ENCODE measurements at regions not wholly inside any gene's neighbourhood (a gene's known extent, or its start where the extent isn't known, plus 50 kb on each side); places are given as distances from the start of the nearest gene placed in this dataset.
"Not testable (repeated sequence)": the region's sequence is repeated elsewhere in the genome, so short reads cannot be mapped to it uniquely, and the experiment has no call there.

- Histone ChIP-seq H4K91ac (ENCODE audit: low read depth, low read length) (no peak overlapping the region), H2BK5ac (ENCODE audit: low read depth, low read length, poor library complexity) (no peak overlapping the region), H2BK12ac (ENCODE audit: low read length) (no peak overlapping the region), H3K27ac (ENCODE audit: low read depth, low read length) (no peak overlapping the region), H3K27me3 (ENCODE audit: insufficient read depth, low read length) (no peaks in the 10 kb centered on the region), H3K23ac (ENCODE audit: low read length) (no peak overlapping the region), H3K14ac (ENCODE audit: low read length) (no peak overlapping the region), H2AFZ (ENCODE audit: insufficient read depth, low read length, poor library complexity) (no peak overlapping the region), H3K4me2 (ENCODE audit: low read length) (no peak overlapping the region), H4K8ac (ENCODE audit: low read depth, low read length) (no peak overlapping the region), H3K9ac (ENCODE audit: low read length) (no peak overlapping the region), H2BK120ac (ENCODE audit: insufficient read depth, low read length, poor library complexity) (no peak overlapping the region), H3K4me3 (ENCODE audit: low read depth, low read length) (no peak overlapping the region), H3K4ac (ENCODE audit: low read depth, low read length) (no peak overlapping the region), H3K9me3 (ENCODE audit: insufficient read depth, low read depth, low read length) (no peaks in the 10 kb centered on the region), H3K79me2 (ENCODE audit: control insufficient read depth, insufficient read depth, low read length, poor library complexity) (no peaks in the 10 kb centered on the region), H3K79me1 (ENCODE audit: low read length) (no peaks in the 10 kb centered on the region), H3K18ac (ENCODE audit: low read length) (no peak overlapping the region), H4K12ac (ENCODE audit: low read depth, low read length) (no peak overlapping the region), H3K36me3 (ENCODE audit: control insufficient read depth in 1 of 2, insufficient read depth in 2 of 2, low read length in 2 of 2) (no peaks in the 10 kb centered on the region), H3K4me1 (ENCODE audit: control insufficient read depth in 1 of 2, insufficient read depth in 2 of 2, low read length in 2 of 2) (no peaks in the 10 kb centered on the region), H2AK5ac (ENCODE audit: low read length) (no peak overlapping the region)
- WGBS (ENCODE audit: extremely low coverage, insufficient coverage, insufficient read length), result no CpG with 5 or more reads among the region's 1 CpG
- DNase-seq, result no peak
Measured at GRCh38 chr11:29153078-29153477, 863.8 kb downstream of the KCNA4 start.

DNA sequence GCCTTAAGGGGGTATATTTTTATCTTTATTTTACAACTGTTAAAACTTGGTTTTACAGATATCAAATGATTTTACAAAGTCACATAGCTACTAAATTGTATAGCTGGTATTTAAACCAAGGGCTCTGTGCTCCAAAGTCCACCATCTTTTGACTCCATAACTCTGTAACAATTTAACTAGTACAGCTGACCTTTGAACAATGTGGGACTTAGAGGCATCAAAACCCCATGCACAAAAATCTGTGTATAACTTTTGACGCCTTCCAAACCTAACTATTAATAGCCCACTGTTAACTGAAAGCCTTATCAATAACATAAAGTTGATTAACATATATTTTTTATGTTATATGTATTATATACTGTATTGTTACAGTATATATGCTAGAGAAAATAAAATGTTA, 874.3 kb downstream of the KCNA4 start:
- not testable (repeated sequence) for H3K4me3 ChIP-seq (ENCODE audit: low read depth, low read length); H4K8ac ChIP-seq (ENCODE audit: low read depth, low read length); H2AFZ ChIP-seq (ENCODE audit: insufficient read depth, low read length, poor library complexity); H4K91ac ChIP-seq (ENCODE audit: low read depth, low read length); H3K79me1 ChIP-seq (ENCODE audit: low read length); H2BK5ac ChIP-seq (ENCODE audit: low read depth, low read length, poor library complexity); H4K12ac ChIP-seq (ENCODE audit: low read depth, low read length); H2BK120ac ChIP-seq (ENCODE audit: insufficient read depth, low read length, poor library complexity); H3K4me2 ChIP-seq (ENCODE audit: low read length); H3K79me2 ChIP-seq (ENCODE audit: control insufficient read depth, insufficient read depth, low read length, poor library complexity); H3K14ac ChIP-seq (ENCODE audit: low read length); H3K18ac ChIP-seq (ENCODE audit: low read length); H3K4me1 ChIP-seq (ENCODE audit: control insufficient read depth in 1 of 2, insufficient read depth in 2 of 2, low read length in 2 of 2); H3K36me3 ChIP-seq (ENCODE audit: control insufficient read depth in 1 of 2, insufficient read depth in 2 of 2, low read length in 2 of 2); DNase-seq; H3K27me3 ChIP-seq (ENCODE audit: insufficient read depth, low read length); H3K9me3 ChIP-seq (ENCODE audit: insufficient read depth, low read depth, low read length); H3K9ac ChIP-seq (ENCODE audit: low read length); H3K23ac ChIP-seq (ENCODE audit: low read length); H2BK12ac ChIP-seq (ENCODE audit: low read length); H3K4ac ChIP-seq (ENCODE audit: low read depth, low read length); H2AK5ac ChIP-seq (ENCODE audit: low read length); H3K27ac ChIP-seq (ENCODE audit: low read depth, low read length)
- no CpG with 5 or more reads among the region's 1 CpG for WGBS (ENCODE audit: extremely low coverage, insufficient coverage, insufficient read length)

DNA sequence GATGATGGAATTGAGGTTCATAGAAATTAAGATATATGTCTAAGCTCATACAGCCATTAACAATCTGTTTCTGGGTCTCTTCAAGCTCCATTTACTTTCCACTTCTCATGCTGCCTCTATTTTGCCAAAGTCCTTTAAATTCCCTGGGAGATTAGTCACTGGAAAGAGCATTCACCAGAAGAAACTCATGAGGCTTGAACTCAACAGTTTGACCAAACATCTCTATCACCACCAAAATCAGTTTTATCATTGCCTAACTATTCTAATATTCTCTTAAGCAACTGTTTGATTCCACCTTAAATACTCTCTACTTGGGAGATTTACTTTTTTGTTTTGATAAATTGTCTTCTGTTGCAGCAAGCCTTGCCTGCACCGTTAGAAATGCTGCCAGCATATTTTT, 881.3 kb downstream of the KCNA4 start:
- no peak overlapping the region for H3K14ac ChIP-seq (ENCODE audit: low read length)
- H3K36me3 ChIP-seq (ENCODE audit: control insufficient read depth in 1 of 2, insufficient read depth in 2 of 2, low read length in 2 of 2), result no peaks in the 10 kb centered on the region
- H2BK120ac ChIP-seq (ENCODE audit: insufficient read depth, low read length, poor library complexity), result no peak overlapping the region
- no peaks in the 10 kb centered on the region for H3K9me3 ChIP-seq (ENCODE audit: insufficient read depth, low read depth, low read length)
- no peaks in the 10 kb centered on the region for H3K79me1 ChIP-seq (ENCODE audit: low read length)
- H3K9ac ChIP-seq (ENCODE audit: low read length), result no peak overlapping the region
- H2AK5ac ChIP-seq (ENCODE audit: low read length), result no peak overlapping the region
- H3K23ac ChIP-seq (ENCODE audit: low read length), result no peak overlapping the region
- no peaks in the 10 kb centered on the region for H3K79me2 ChIP-seq (ENCODE audit: control insufficient read depth, insufficient read depth, low read length, poor library complexity)
- H3K4ac ChIP-seq (ENCODE audit: low read depth, low read length), result no peak overlapping the region
- DNase-seq, result no peak
- H4K91ac ChIP-seq (ENCODE audit: low read depth, low read length), result no peak overlapping the region
- no peak overlapping the region for H2AFZ ChIP-seq (ENCODE audit: insufficient read depth, low read length, poor library complexity)
- H2BK12ac ChIP-seq (ENCODE audit: low read length), result no peak overlapping the region
- no peak overlapping the region for H2BK5ac ChIP-seq (ENCODE audit: low read depth, low read length, poor library complexity)
- no peak overlapping the region for H3K4me3 ChIP-seq (ENCODE audit: low read depth, low read length)
- WGBS (ENCODE audit: extremely low coverage, insufficient coverage, insufficient read length), result no CpG with 5 or more reads among the region's 1 CpG
- no peaks in the 10 kb centered on the region for H3K27me3 ChIP-seq (ENCODE audit: insufficient read depth, low read length)
- H3K4me1 ChIP-seq (ENCODE audit: control insufficient read depth in 1 of 2, insufficient read depth in 2 of 2, low read length in 2 of 2), result no peaks in the 10 kb centered on the region
- no peak overlapping the region for H3K4me2 ChIP-seq (ENCODE audit: low read length)
- H3K27ac ChIP-seq (ENCODE audit: low read depth, low read length), result no peak overlapping the region
- H4K12ac ChIP-seq (ENCODE audit: low read depth, low read length), result no peak overlapping the region
- no peak overlapping the region for H3K18ac ChIP-seq (ENCODE audit: low read length)
- no peak overlapping the region for H4K8ac ChIP-seq (ENCODE audit: low read depth, low read length)

DNA sequence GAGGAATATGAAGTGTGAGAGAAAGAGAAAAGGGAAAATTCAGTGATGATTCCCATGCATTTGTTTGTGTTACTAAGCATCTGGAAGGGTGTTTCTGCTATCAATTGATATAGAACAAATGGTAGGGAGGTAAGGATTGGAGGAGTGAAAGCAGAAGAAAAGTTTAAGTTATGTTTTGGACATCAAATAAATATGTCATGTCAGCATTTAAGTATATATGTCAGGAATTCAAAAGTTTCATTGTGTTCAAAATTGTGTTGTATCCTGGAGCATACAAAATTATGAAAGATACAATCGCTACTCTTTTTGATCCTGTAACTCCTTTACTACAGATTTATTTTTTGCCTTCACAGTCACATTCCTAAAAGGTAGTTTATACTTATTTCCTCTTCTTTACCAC, 885.8 kb downstream of the KCNA4 start:
- Histone ChIP-seq H3K4me1 (ENCODE audit: control insufficient read depth in 1 of 2, insufficient read depth in 2 of 2, low read length in 2 of 2) (no peaks in the 10 kb centered on the region), H2BK12ac (ENCODE audit: low read length) (no peak overlapping the region), H4K91ac (ENCODE audit: low read depth, low read length) (no peak overlapping the region), H3K79me2 (ENCODE audit: control insufficient read depth, insufficient read depth, low read length, poor library complexity) (no peaks in the 10 kb centered on the region), H2AFZ (ENCODE audit: insufficient read depth, low read length, poor library complexity) (no peak overlapping the region), H3K23ac (ENCODE audit: low read length) (no peak overlapping the region), H3K4me3 (ENCODE audit: low read depth, low read length) (no peak overlapping the region), H2BK120ac (ENCODE audit: insufficient read depth, low read length, poor library complexity) (no peak overlapping the region), H3K27ac (ENCODE audit: low read depth, low read length) (no peak overlapping the region), H3K4me2 (ENCODE audit: low read length) (no peak overlapping the region), H3K4ac (ENCODE audit: low read depth, low read length) (no peak overlapping the region), H4K8ac (ENCODE audit: low read depth, low read length) (no peak overlapping the region), H4K12ac (ENCODE audit: low read depth, low read length) (no peak overlapping the region), H3K18ac (ENCODE audit: low read length) (no peak overlapping the region), H3K9me3 (ENCODE audit: insufficient read depth, low read depth, low read length) (no peaks in the 10 kb centered on the region), H3K27me3 (ENCODE audit: insufficient read depth, low read length) (no peaks in the 10 kb centered on the region), H2BK5ac (ENCODE audit: low read depth, low read length, poor library complexity) (no peak overlapping the region), H3K9ac (ENCODE audit: low read length) (no peak overlapping the region), H2AK5ac (ENCODE audit: low read length) (no peak overlapping the region), H3K36me3 (ENCODE audit: control insufficient read depth in 1 of 2, insufficient read depth in 2 of 2, low read length in 2 of 2) (no peaks in the 10 kb centered on the region), H3K14ac (ENCODE audit: low read length) (no peak overlapping the region), H3K79me1 (ENCODE audit: low read length) (no peaks in the 10 kb centered on the region)
- no peak for DNase-seq
- no CpG with 5 or more reads among the region's 1 CpG for WGBS (ENCODE audit: extremely low coverage, insufficient coverage, insufficient read length)

All from trophoblast cell (in vitro differentiated cells and primary cell).